ENCODE measurements at regions not wholly inside any gene's neighbourhood (a gene's known extent, or its start where the extent isn't known, plus 50 kb on each side); places are given as distances from the start of the nearest gene placed in this dataset.
"Not testable (repeated sequence)": the region's sequence is repeated elsewhere in the genome, so short reads cannot be mapped to it uniquely, and the experiment has no call there.

- DNase-seq = no peak
Measured at GRCh38 chr2:159880729-159881128, 82.7 kb upstream of the CD302 start.

- DNase-seq = peak; percentile 54
Measured at GRCh38 chr2:159879051-159879604, 81.1 kb upstream of the CD302 start.

GRCh38 chr2:159875083-159875482, 77.1 kb upstream of the CD302 start:
- peak; percentile 23 for DNase-seq

- no peak for DNase-seq
Measured at GRCh38 chr2:159873258-159873657, 75.2 kb upstream of the CD302 start.

DNA sequence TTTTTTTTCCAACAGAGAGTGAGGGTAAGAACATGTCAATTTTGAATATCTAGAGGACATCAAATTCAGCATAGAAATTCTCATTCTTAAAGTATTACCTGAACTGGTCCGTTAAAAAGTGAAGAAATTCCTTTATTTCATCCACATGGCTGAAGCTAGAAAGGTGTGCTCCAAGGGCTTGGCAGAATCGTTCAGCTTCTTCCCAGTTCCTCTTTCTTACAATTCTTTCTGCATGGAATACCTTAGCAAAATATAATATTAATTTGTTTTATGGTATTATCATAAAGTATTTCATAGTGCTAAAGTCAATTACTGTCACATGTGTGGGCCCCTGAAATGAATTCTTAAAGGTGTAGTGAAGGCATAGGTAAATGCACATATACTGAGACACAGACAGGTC, 74.3 kb upstream of the CD302 start:
- DNase-seq = no peak

- not testable (repeated sequence) for DNase-seq
Measured at GRCh38 chr2:159868598-159869159, 70.7 kb upstream of the CD302 start.

- DNase-seq = no peak
Measured at GRCh38 chr2:159867567-159868361, 69.8 kb upstream of the CD302 start.

- DNase-seq = no peak
Measured at GRCh38 chr2:159863526-159864160, 65.6 kb upstream of the CD302 start.

DNA sequence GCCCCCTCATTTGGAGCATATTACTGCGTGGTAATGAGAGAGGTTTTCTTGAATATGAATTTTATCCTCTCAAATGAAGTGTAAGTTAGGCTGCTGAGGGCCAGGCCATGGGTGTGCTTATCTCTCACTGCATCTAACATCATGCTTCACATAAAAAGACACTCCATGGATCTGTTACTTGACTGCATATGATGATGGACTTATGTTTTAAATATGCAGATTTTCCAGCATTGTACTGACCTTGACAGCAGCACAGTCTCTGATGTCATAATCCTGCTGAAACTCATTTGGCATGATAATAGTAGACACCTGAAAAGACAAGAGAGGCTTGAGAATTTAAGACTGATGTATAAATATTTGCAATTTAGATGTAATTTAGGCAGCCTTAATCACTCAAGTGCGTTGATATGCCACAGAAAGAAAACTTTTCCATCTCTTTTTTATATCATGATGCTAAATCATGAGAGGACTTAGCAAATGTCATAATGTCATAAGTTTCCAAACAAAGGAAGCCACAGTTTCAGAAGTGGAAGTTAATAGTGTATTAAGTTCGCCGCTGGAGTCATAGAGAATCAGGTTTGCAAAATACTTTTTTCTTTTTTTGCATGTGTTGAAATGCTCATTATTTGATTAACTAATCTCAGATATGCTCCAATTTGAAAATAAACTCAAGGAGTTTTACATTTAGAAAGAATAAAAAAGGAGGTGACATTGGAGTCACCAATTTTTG, 62.7 kb upstream of the CD302 start:
- no peak for DNase-seq

GRCh38 chr2:159859583-159859982, 61.6 kb upstream of the CD302 start:
- no peak for DNase-seq

- DNase-seq = no peak
Measured at GRCh38 chr2:159856760-159857159, 58.8 kb upstream of the CD302 start.

DNA sequence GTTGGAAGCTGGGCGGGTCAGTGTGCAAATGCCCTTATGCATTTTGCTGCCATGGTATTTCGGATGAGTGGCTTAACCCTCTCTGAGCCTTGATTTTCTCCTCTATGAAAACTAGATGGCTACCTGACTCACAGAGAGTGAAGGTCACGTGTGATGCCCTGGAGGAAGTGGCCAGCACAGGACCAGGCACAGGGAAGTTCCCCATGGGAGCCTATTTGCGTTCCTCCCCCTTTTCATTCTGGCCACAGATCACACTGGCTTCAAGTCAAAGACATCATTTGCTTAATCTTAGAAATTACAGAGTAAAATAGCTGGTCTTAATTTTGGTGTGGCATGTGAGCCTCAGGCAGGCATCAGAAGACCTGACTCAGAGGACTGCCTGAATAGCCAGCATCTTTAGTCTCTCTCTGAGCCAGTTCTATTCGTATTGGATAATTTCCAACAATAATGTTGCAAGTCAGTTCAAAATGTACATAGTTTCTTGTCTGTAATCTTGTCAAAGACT, 57.6 kb upstream of the CD302 start:
- no peak for DNase-seq

DNA sequence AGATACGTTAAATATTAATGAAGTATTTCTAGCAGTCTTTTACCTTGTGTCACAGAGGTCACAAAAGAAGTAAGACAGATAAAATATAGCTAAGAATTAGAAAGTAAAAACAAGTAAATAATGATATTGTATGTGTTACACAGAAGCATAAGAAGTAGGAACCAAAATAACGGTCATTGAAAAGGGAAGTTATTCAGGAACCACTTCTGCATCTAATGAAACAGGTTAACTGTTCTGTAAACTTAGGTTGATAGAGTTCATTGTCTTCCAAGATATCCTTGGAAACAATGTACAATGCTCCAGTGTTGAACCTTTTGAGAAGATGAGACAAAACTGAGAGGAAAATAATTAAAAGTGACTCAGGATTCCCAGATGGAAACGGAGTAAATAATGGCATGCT, 57.1 kb upstream of the CD302 start:
- no peak for DNase-seq

GRCh38 chr2:159854481-159854880, 56.5 kb upstream of the CD302 start:
- DNase-seq = no peak

DNA sequence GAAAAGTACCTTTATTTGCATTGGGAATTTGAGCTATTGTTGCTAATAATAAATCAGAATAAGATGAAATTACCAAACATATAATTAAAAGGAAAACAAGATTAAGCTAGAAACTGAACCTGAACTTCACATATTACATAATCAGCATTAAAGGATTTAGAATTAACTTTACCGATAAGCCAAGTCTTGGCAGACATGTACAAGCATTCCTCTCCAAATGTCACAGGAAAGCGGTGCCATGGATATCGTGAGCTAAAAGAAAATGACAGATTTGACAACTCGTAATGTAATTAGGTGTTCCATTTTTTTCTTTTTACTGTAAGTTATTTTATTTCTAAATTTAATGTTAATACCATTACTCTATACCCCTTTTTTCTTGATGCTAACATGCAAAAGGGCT, 55.1 kb upstream of the CD302 start:
- DNase-seq = no peak

DNA sequence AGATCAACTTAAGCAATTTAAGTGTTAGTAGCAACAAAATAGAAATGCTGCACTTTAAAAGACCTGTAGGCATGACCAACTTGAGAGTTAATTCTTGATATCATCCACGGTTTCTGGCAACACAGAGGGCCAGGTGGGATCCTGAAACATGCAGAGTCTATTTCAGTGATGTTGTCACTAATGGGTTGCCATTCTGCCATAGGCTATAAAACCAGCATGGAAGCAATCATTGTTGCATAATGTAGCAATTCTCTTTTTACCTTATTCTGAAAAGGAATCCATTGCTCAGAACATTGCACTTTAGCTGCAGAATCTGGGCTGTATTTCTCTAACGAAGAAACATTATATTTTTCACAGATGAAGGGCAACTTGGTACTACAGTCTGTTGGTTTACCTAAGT, 53.9 kb upstream of the CD302 start:
- DNase-seq = no peak

DNA sequence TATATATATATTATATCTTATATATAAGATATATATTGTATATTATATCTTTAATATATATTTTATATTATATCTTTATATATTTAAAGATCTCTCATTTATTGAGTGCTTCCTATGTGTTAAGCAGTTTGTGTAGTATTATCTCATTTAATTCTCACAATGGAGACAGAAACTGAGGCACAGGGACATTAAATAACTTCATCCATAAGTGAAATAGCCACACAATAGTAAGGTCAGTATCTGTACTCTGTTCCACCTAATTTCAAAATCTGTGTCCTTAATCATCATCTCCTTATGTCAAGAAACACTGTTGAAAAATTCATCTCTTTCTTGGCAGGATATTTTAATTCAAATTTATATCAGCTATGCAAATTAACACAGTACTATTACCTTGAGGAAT, 52.8 kb upstream of the CD302 start:
- DNase-seq = no peak

- no peak for DNase-seq
Measured at GRCh38 chr2:159849160-159849813, 51.3 kb upstream of the CD302 start.
